Endothelial cell (in vitro differentiated cells): ENCODE measurements at regions not wholly inside any gene's neighbourhood (a gene's known extent, or its start where the extent isn't known, plus 50 kb on each side); places are given as distances from the start of the nearest gene placed in this dataset.

Experiments
- DNase-seq: peaks from one replicate; pipeline ENCODE4 v3.0.0; 2021; ENCODE audit warnings: low spot score
- H3K27ac Mint-ChIP-seq: one replicate; pipeline ENCODE4 v1.8.0; 2021; ENCODE audit warnings: mixed read lengths, inconsistent platforms; ENCODE audit not compliant: unreplicated experiment
- H3K27me3 Mint-ChIP-seq: one replicate; pipeline ENCODE4 v1.8.0; 2021; ENCODE audit warnings: mild to moderate bottlenecking, moderate library complexity, mixed read lengths, inconsistent platforms; ENCODE audit not compliant: unreplicated experiment
- H3K36me3 Mint-ChIP-seq: one replicate; pipeline ENCODE4 v1.8.0; 2021; ENCODE audit warnings: mild to moderate bottlenecking, low read depth, mixed read lengths, inconsistent platforms; ENCODE audit not compliant: unreplicated experiment
- H3K4me1 Mint-ChIP-seq: one replicate; pipeline ENCODE4 v1.8.0; 2021; ENCODE audit warnings: mild to moderate bottlenecking, mixed read lengths, inconsistent platforms; ENCODE audit not compliant: unreplicated experiment
- H3K4me3 Mint-ChIP-seq: one replicate; pipeline ENCODE4 v1.8.0; 2021; ENCODE audit warnings: mild to moderate bottlenecking, mixed read lengths, inconsistent platforms; ENCODE audit not compliant: unreplicated experiment
- H3K9me3 Mint-ChIP-seq: one replicate; pipeline ENCODE4 v1.8.0; 2021; ENCODE audit warnings: mixed read lengths, inconsistent platforms; ENCODE audit not compliant: unreplicated experiment
- TF ChIP-seq, protein P1 (sequence below): fragments of 200-600 bp; sonication (generic); IDR thresholded peaks from one replicate; pipeline ENCODE4 v1.5.0; 2021; ENCODE audit warnings: antibody characterized with exemption; ENCODE audit not compliant: unreplicated experiment

DNA sequence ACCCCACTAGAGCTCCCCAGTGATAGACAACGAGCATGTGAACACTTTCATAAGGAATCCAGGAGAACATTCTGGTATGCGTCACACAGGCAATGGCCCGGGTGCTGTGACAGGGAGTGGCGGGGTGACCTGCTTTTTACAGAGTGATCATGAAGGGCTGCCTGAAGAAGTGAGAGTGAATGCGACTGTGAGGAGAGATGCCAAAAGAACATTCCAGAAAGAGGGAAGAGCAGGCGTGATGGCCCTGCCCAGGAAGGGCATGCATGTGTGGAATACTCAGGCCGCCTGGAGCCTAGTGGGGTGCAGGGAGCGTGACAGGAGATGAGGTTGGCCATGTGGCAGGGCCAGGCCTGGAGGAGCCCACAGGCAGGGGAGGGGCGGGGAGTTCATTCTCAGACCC is 53.8 kb downstream of the FZD10 start:
- peaks cover 15% of the 10 kb centered on the region for H3K27me3 Mint-ChIP-seq
- peaks cover 58% of the 10 kb centered on the region for H3K9me3 Mint-ChIP-seq
- H3K27ac Mint-ChIP-seq: no peak overlapping the region
- H3K4me3 Mint-ChIP-seq: no peak overlapping the region
- H3K4me1 Mint-ChIP-seq: no peaks in the 10 kb centered on the region
- peaks cover 39% of the 10 kb centered on the region for H3K36me3 Mint-ChIP-seq
- TF ChIP-seq, protein P1, sequence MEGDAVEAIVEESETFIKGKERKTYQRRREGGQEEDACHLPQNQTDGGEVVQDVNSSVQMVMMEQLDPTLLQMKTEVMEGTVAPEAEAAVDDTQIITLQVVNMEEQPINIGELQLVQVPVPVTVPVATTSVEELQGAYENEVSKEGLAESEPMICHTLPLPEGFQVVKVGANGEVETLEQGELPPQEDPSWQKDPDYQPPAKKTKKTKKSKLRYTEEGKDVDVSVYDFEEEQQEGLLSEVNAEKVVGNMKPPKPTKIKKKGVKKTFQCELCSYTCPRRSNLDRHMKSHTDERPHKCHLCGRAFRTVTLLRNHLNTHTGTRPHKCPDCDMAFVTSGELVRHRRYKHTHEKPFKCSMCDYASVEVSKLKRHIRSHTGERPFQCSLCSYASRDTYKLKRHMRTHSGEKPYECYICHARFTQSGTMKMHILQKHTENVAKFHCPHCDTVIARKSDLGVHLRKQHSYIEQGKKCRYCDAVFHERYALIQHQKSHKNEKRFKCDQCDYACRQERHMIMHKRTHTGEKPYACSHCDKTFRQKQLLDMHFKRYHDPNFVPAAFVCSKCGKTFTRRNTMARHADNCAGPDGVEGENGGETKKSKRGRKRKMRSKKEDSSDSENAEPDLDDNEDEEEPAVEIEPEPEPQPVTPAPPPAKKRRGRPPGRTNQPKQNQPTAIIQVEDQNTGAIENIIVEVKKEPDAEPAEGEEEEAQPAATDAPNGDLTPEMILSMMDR: no peak
- no peak for DNase-seq

GRCh38 chr12:130218682-130219081 is 56.4 kb downstream of the FZD10 start:
- peaks cover 15% of the 10 kb centered on the region for H3K27me3 Mint-ChIP-seq
- H3K4me1 Mint-ChIP-seq: no peaks in the 10 kb centered on the region
- peak overlapping the region; percentile 51 for H3K4me3 Mint-ChIP-seq
- H3K27ac Mint-ChIP-seq: peak overlapping the region; percentile 55
- TF ChIP-seq, protein P1: no peak
- DNase-seq: no peak
- peaks cover 71% of the 10 kb centered on the region for H3K9me3 Mint-ChIP-seq
- H3K36me3 Mint-ChIP-seq: peaks cover 44% of the 10 kb centered on the region

GRCh38 chr12:130219929-130220705 is 57.9 kb downstream of the FZD10 start:
- H3K4me3 Mint-ChIP-seq: no peak overlapping the region
- H3K9me3 Mint-ChIP-seq: peaks cover 60% of the 10 kb centered on the region
- H3K4me1 Mint-ChIP-seq: no peaks in the 10 kb centered on the region
- DNase-seq: no peak
- peaks cover 15% of the 10 kb centered on the region for H3K27me3 Mint-ChIP-seq
- no peak overlapping the region for H3K27ac Mint-ChIP-seq
- TF ChIP-seq, protein P1: no peak
- peaks cover 41% of the 10 kb centered on the region for H3K36me3 Mint-ChIP-seq

DNA sequence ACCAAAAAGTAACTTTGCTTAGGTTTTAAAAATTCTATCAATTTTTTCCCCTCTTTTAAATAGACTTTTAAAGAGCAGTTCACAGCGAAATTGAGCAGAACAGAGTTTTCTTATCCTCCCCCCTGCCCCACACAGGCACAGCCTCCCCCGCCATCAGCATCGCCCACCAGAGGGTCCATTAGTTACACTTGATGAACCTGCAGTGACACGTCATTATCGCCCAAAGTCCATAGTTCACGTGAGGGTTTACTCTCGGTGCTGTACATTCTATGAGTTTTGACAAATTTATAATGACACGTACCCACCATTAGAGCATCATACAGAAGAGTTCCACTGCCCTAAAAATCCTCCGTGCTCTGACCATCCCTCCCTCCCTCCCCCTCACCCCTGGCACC is 58.4 kb downstream of the FZD10 start:
- TF ChIP-seq, protein P1: no peak
- peaks cover 36% of the 10 kb centered on the region for H3K36me3 Mint-ChIP-seq
- no peak overlapping the region for H3K4me3 Mint-ChIP-seq
- H3K4me1 Mint-ChIP-seq: no peaks in the 10 kb centered on the region
- peaks cover 54% of the 10 kb centered on the region for H3K9me3 Mint-ChIP-seq
- peaks cover 14% of the 10 kb centered on the region for H3K27me3 Mint-ChIP-seq
- no peak for DNase-seq
- no peak overlapping the region for H3K27ac Mint-ChIP-seq

- DNase-seq: no peak
- Mint-ChIP-seq H3K27me3 (peaks cover 14% of the 10 kb centered on the region), H3K4me3 (no peak overlapping the region), H3K4me1 (no peaks in the 10 kb centered on the region), H3K9me3 (peaks cover 48% of the 10 kb centered on the region), H3K27ac (no peak overlapping the region), H3K36me3 (peaks cover 26% of the 10 kb centered on the region)
- TF ChIP-seq, protein P1: no peak
Observed at GRCh38 chr12:130222519-130223218, 60.4 kb downstream of the FZD10 start.
